ENCODE measurements at regions not wholly inside any gene's neighbourhood (a gene's known extent, or its start where the extent isn't known, plus 50 kb on each side); places are given as distances from the start of the nearest gene placed in this dataset.

GRCh38 chr4:159540501-159540900, 437.6 kb downstream of the RAPGEF2 start:
- Histone ChIP-seq H4K20me1 (ENCODE audit: insufficient read depth, low read length) (no peaks in the 10 kb centered on the region), H2AFZ (ENCODE audit: low read length) (no peak overlapping the region), H3K79me2 (ENCODE audit: insufficient read depth, low read length) (no peaks in the 10 kb centered on the region), H3K9me3 (ENCODE audit: low read depth, low read length) (no peaks in the 10 kb centered on the region), H3K36me3 (ENCODE audit: insufficient read depth, low read length) (no peaks in the 10 kb centered on the region), H3K4me3 (ENCODE audit: insufficient read depth, low read length) (no peak overlapping the region), H3K4me1 (ENCODE audit: insufficient read depth, low read length) (no peaks in the 10 kb centered on the region), H3K27ac (ENCODE audit: low read depth, low read length) (no peak overlapping the region), H3K27me3 (ENCODE audit: insufficient read depth, low read length) (peaks cover 4% of the 10 kb centered on the region), H3K4me2 (ENCODE audit: insufficient read depth, low read length) (no peak overlapping the region)
- no peak for DNase-seq (ENCODE audit: insufficient read length, low spot score, missing footprints)
- no peak for TF ChIP-seq CTCF (IDR thresholded peaks at IDR 0.05; ENCODE audit: extremely low read depth, low read depth, low read length)

GRCh38 chr4:159541143-159541542, 438.3 kb downstream of the RAPGEF2 start:
- Histone ChIP-seq H3K9me3 (ENCODE audit: low read depth, low read length) (no peaks in the 10 kb centered on the region), H3K4me1 (ENCODE audit: insufficient read depth, low read length) (no peaks in the 10 kb centered on the region), H3K79me2 (ENCODE audit: insufficient read depth, low read length) (no peaks in the 10 kb centered on the region), H3K36me3 (ENCODE audit: insufficient read depth, low read length) (no peaks in the 10 kb centered on the region), H2AFZ (ENCODE audit: low read length) (no peak overlapping the region), H3K27me3 (ENCODE audit: insufficient read depth, low read length) (peaks cover 4% of the 10 kb centered on the region), H3K4me3 (ENCODE audit: insufficient read depth, low read length) (no peak overlapping the region), H3K4me2 (ENCODE audit: insufficient read depth, low read length) (no peak overlapping the region), H4K20me1 (ENCODE audit: insufficient read depth, low read length) (no peaks in the 10 kb centered on the region), H3K27ac (ENCODE audit: low read depth, low read length) (no peak overlapping the region)
- no peak for DNase-seq (ENCODE audit: insufficient read length, low spot score, missing footprints)
- no peak for TF ChIP-seq CTCF (IDR thresholded peaks at IDR 0.05; ENCODE audit: extremely low read depth, low read depth, low read length)

DNA sequence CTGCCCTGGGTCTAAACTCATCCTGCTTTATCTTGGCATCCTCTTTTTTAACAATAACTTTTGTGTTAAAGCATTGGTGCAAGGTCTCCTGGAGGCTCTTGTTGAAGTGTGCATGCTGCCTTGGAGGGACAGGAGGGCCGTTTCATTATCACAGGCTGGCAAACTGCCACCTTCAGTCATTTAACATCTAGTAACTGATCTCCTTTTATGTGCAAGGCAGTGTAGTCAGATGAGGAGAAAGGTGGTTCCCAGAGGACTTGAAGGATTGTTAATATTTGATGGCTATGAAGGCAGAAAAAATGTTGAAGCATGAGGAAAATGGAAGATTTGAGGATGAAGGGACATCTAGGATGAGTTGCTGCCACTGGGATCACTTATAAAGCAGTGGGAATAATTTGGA, 439.4 kb downstream of the RAPGEF2 start:
- Histone ChIP-seq H3K79me2 (ENCODE audit: insufficient read depth, low read length) (no peaks in the 10 kb centered on the region), H2AFZ (ENCODE audit: low read length) (no peak overlapping the region), H3K9me3 (ENCODE audit: low read depth, low read length) (no peaks in the 10 kb centered on the region), H3K4me3 (ENCODE audit: insufficient read depth, low read length) (no peak overlapping the region), H3K36me3 (ENCODE audit: insufficient read depth, low read length) (no peaks in the 10 kb centered on the region), H3K4me1 (ENCODE audit: insufficient read depth, low read length) (no peaks in the 10 kb centered on the region), H3K27me3 (ENCODE audit: insufficient read depth, low read length) (peaks cover 4% of the 10 kb centered on the region), H3K4me2 (ENCODE audit: insufficient read depth, low read length) (no peak overlapping the region), H3K27ac (ENCODE audit: low read depth, low read length) (no peak overlapping the region), H4K20me1 (ENCODE audit: insufficient read depth, low read length) (no peaks in the 10 kb centered on the region)
- no peak for DNase-seq (ENCODE audit: insufficient read length, low spot score, missing footprints)
- TF ChIP-seq CTCF (IDR thresholded peaks at IDR 0.05; ENCODE audit: extremely low read depth, low read depth, low read length) = no peak

DNA sequence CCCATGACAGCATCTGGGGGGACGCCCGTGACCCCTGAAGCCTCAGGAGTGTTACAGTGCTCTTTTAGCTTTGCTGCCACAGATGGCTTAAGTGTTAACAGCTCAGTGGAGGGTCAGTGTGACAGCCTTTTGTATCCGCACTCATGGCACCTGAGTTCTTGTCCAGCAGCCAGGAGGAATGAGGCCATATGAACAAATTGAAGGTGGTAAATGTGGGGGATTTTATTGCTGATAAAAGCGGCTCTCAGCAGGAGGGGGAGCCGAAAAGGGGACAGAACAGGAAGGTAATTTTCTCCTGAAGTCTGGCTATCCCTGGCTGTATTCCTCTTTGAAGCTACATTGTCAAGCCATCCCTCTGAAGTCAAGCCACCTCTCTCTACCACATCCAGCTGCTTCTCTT, 441.0 kb downstream of the RAPGEF2 start:
- DNase-seq (ENCODE audit: insufficient read length, low spot score, missing footprints) = no peak
- H3K4me2 ChIP-seq (ENCODE audit: insufficient read depth, low read length) = no peak overlapping the region

More for the DNA sequence above, 441.0 kb downstream of the RAPGEF2 start:
- Histone ChIP-seq H3K79me2 (ENCODE audit: insufficient read depth, low read length) (no peaks in the 10 kb centered on the region), H3K9me3 (ENCODE audit: low read depth, low read length) (no peaks in the 10 kb centered on the region), H3K27ac (ENCODE audit: low read depth, low read length) (no peak overlapping the region), H4K20me1 (ENCODE audit: insufficient read depth, low read length) (no peaks in the 10 kb centered on the region), H3K4me3 (ENCODE audit: insufficient read depth, low read length) (no peak overlapping the region), H3K27me3 (ENCODE audit: insufficient read depth, low read length) (peaks cover 4% of the 10 kb centered on the region), H2AFZ (ENCODE audit: low read length) (no peak overlapping the region), H3K36me3 (ENCODE audit: insufficient read depth, low read length) (no peaks in the 10 kb centered on the region), H3K4me1 (ENCODE audit: insufficient read depth, low read length) (no peaks in the 10 kb centered on the region)
- TF ChIP-seq CTCF (IDR thresholded peaks at IDR 0.05; ENCODE audit: extremely low read depth, low read depth, low read length) = no peak
